Stimulated activated naive CD8-positive, alpha-beta T cell treated with anti-CD3 and anti-CD28 coated beads, Interleukin-15, amount 100 ng/mL, for 72 hours (primary cell): ENCODE measurements at regions not wholly inside any gene's neighbourhood (a gene's known extent, or its start where the extent isn't known, plus 50 kb on each side); places are given as distances from the start of the nearest gene placed in this dataset.
"Not testable (repeated sequence)": the region's sequence is repeated elsewhere in the genome, so short reads cannot be mapped to it uniquely, and the experiment has no call there.

ENCODE experiments used
- ATAC-seq: fragments of 150-1000 bp; cut with Tn5 transposase; 2 replicates; pipeline ENCODE4 v1.10.0; 2021; ENCODE audit warnings: mild to moderate bottlenecking, moderate library complexity
- DNase-seq, 2 donors: peaks; one replicate each; pipeline ENCODE4 v3.0.0; 2021 to 2022
- H3K27ac Mint-ChIP-seq, 2 donors: one replicate each; pipeline ENCODE4 v1.8.0; 2022; ENCODE audit warnings: mild to moderate bottlenecking in 2 of 2, mixed read lengths in 2 of 2, moderate library complexity in 2 of 2
- H3K27me3 Mint-ChIP-seq: one replicate; pipeline ENCODE4 v1.8.0; 2022; ENCODE audit warnings: mixed read lengths
- H3K4me1 Mint-ChIP-seq: one replicate; pipeline ENCODE4 v1.8.0; 2022; ENCODE audit warnings: mild to moderate bottlenecking, mixed read lengths
- H3K4me3 Mint-ChIP-seq, 2 donors: one replicate each; pipeline ENCODE4 v1.8.0; 2022; ENCODE audit warnings: mild to moderate bottlenecking in 2 of 2, mixed read lengths in 2 of 2, moderate library complexity in 1 of 2
- H3K9me3 Mint-ChIP-seq, 2 donors: one replicate each; pipeline ENCODE4 v1.8.0; 2022; ENCODE audit warnings: mixed read lengths in 2 of 2

GRCh38 chr7:66413379-66414114 lies 208.4 kb downstream of the TPST1 start:
- Mint-ChIP-seq H3K27me3 (no peaks in the 10 kb centered on the region), H3K27ac (peak overlapping the region; percentile 40 to 74), H3K4me1 (peaks cover 17% of the 10 kb centered on the region), H3K9me3 (no peaks in the 10 kb centered on the region), H3K4me3 (peak overlapping the region; percentile 73 to 75)
- ATAC-seq (peak; percentile 92), DNase-seq (peak; percentile 67 to 82)

- Mint-ChIP-seq H3K27me3 (no peaks in the 10 kb centered on the region), H3K9me3 (no peaks in the 10 kb centered on the region), H3K4me3 (no peak overlapping the region), H3K4me1 (peaks cover 17% of the 10 kb centered on the region), H3K27ac (no peak overlapping the region)
- ATAC-seq = no peak
- no peak for DNase-seq
Measured at GRCh38 chr7:66415659-66416265, 210.6 kb downstream of the TPST1 start.

GRCh38 chr7:66418537-66418936 lies 210.1 kb upstream of the KCTD7 start:
- H3K9me3 Mint-ChIP-seq = no peaks in the 10 kb centered on the region
- peaks cover 17% of the 10 kb centered on the region for H3K4me1 Mint-ChIP-seq
- no peaks in the 10 kb centered on the region for H3K27me3 Mint-ChIP-seq
- H3K27ac Mint-ChIP-seq = no peak overlapping the region
- no peak overlapping the region for H3K4me3 Mint-ChIP-seq
- DNase-seq (no peak), ATAC-seq (no peak)

- Mint-ChIP-seq H3K4me1 (peaks cover 11% of the 10 kb centered on the region), H3K27me3 (no peaks in the 10 kb centered on the region), H3K9me3 (no peaks in the 10 kb centered on the region), H3K27ac (no peak overlapping the region), H3K4me3 (no peak overlapping the region)
- ATAC-seq = no peak
- DNase-seq = no peak
Measured at GRCh38 chr7:66419210-66419609, 209.5 kb upstream of the KCTD7 start.

GRCh38 chr7:66421830-66422475 lies 206.7 kb upstream of the KCTD7 start:
- DNase-seq = no peak
- no peaks in the 10 kb centered on the region for H3K27me3 Mint-ChIP-seq
- no peaks in the 10 kb centered on the region for H3K9me3 Mint-ChIP-seq
- no peak for ATAC-seq
- no peaks in the 10 kb centered on the region for H3K4me1 Mint-ChIP-seq
- H3K27ac Mint-ChIP-seq = peak overlapping the region in 1 of 2 donors; percentile 82
- H3K4me3 Mint-ChIP-seq = no peak overlapping the region

- Mint-ChIP-seq H3K27me3 (no peaks in the 10 kb centered on the region), H3K9me3 (no peaks in the 10 kb centered on the region), H3K4me1 (no peaks in the 10 kb centered on the region), H3K27ac (no peak overlapping the region), H3K4me3 (no peak overlapping the region)
- no peak for ATAC-seq
- no peak for DNase-seq
Measured at GRCh38 chr7:66423729-66424128, 205.0 kb upstream of the KCTD7 start.

GRCh38 chr7:66426332-66426731 lies 202.3 kb upstream of the KCTD7 start:
- Mint-ChIP-seq H3K4me3 (no peak overlapping the region), H3K27ac (no peak overlapping the region), H3K4me1 (no peaks in the 10 kb centered on the region), H3K27me3 (no peaks in the 10 kb centered on the region), H3K9me3 (no peaks in the 10 kb centered on the region)
- ATAC-seq (no peak), DNase-seq (no peak)

GRCh38 chr7:66426996-66427395 lies 201.7 kb upstream of the KCTD7 start:
- no peak for ATAC-seq
- no peaks in the 10 kb centered on the region for H3K9me3 Mint-ChIP-seq
- H3K27ac Mint-ChIP-seq = no peak overlapping the region
- H3K27me3 Mint-ChIP-seq = no peaks in the 10 kb centered on the region
- no peak overlapping the region for H3K4me3 Mint-ChIP-seq
- DNase-seq = no peak
- H3K4me1 Mint-ChIP-seq = no peaks in the 10 kb centered on the region

GRCh38 chr7:66427956-66428355 lies 200.7 kb upstream of the KCTD7 start:
- no peaks in the 10 kb centered on the region for H3K9me3 Mint-ChIP-seq
- no peak overlapping the region for H3K4me3 Mint-ChIP-seq
- no peaks in the 10 kb centered on the region for H3K4me1 Mint-ChIP-seq
- no peaks in the 10 kb centered on the region for H3K27me3 Mint-ChIP-seq
- DNase-seq (no peak), ATAC-seq (no peak)
- no peak overlapping the region for H3K27ac Mint-ChIP-seq

GRCh38 chr7:66429498-66430163 lies 199.1 kb upstream of the KCTD7 start:
- Mint-ChIP-seq H3K4me1 (no peaks in the 10 kb centered on the region), H3K4me3 (no peak overlapping the region), H3K27ac (no peak overlapping the region), H3K27me3 (no peaks in the 10 kb centered on the region), H3K9me3 (no peaks in the 10 kb centered on the region)
- no peak for DNase-seq
- no peak for ATAC-seq

- H3K27me3 Mint-ChIP-seq = no peaks in the 10 kb centered on the region
- DNase-seq = no peak
Measured at GRCh38 chr7:66430164-66430545, 198.5 kb upstream of the KCTD7 start.

GRCh38 chr7:66438703-66439405 lies 189.8 kb upstream of the KCTD7 start:
- ATAC-seq, H3K27ac Mint-ChIP-seq, H3K9me3 Mint-ChIP-seq, H3K27me3 Mint-ChIP-seq, DNase-seq, H3K4me1 Mint-ChIP-seq, H3K4me3 Mint-ChIP-seq: not testable (repeated sequence)

More at GRCh38 chr7:66430164-66430545, 198.5 kb upstream of the KCTD7 start:
- no peaks in the 10 kb centered on the region for H3K9me3 Mint-ChIP-seq
- no peak for ATAC-seq
- H3K27ac Mint-ChIP-seq = no peak overlapping the region
- H3K4me1 Mint-ChIP-seq = no peaks in the 10 kb centered on the region
- H3K4me3 Mint-ChIP-seq = no peak overlapping the region

- no peaks in the 10 kb centered on the region for H3K27me3 Mint-ChIP-seq
- no peak overlapping the region for H3K27ac Mint-ChIP-seq
- no peak for ATAC-seq
- H3K4me1 Mint-ChIP-seq = peaks cover 6% of the 10 kb centered on the region
- no peaks in the 10 kb centered on the region for H3K9me3 Mint-ChIP-seq
- no peak for DNase-seq
- H3K4me3 Mint-ChIP-seq = no peak overlapping the region
Measured at GRCh38 chr7:66442385-66442784, 186.3 kb upstream of the KCTD7 start.

- DNase-seq = no peak
- no peak for ATAC-seq
- H3K4me3 Mint-ChIP-seq = no peak overlapping the region
- H3K27me3 Mint-ChIP-seq = no peaks in the 10 kb centered on the region
- H3K4me1 Mint-ChIP-seq = peaks cover 6% of the 10 kb centered on the region
- H3K9me3 Mint-ChIP-seq = no peaks in the 10 kb centered on the region
- H3K27ac Mint-ChIP-seq = no peak overlapping the region
Measured at GRCh38 chr7:66443946-66444345, 184.7 kb upstream of the KCTD7 start.

GRCh38 chr7:66447007-66447406 lies 181.7 kb upstream of the KCTD7 start:
- not testable (repeated sequence) for H3K27me3 Mint-ChIP-seq, ATAC-seq, DNase-seq, H3K4me3 Mint-ChIP-seq, H3K4me1 Mint-ChIP-seq, H3K27ac Mint-ChIP-seq, H3K9me3 Mint-ChIP-seq
